Amniotic epithelial cell (primary cell): ENCODE measurements at regions not wholly inside any gene's neighbourhood (a gene's known extent, or its start where the extent isn't known, plus 50 kb on each side); places are given as distances from the start of the nearest gene placed in this dataset.
"Not testable (repeated sequence)": the region's sequence is repeated elsewhere in the genome, so short reads cannot be mapped to it uniquely, and the experiment has no call there.

Experiments used
- DNase-seq: peaks from one replicate; pipeline ENCODE4 v3.0.0-alpha.2; 2010; ENCODE audit warnings: low read depth

DNA sequence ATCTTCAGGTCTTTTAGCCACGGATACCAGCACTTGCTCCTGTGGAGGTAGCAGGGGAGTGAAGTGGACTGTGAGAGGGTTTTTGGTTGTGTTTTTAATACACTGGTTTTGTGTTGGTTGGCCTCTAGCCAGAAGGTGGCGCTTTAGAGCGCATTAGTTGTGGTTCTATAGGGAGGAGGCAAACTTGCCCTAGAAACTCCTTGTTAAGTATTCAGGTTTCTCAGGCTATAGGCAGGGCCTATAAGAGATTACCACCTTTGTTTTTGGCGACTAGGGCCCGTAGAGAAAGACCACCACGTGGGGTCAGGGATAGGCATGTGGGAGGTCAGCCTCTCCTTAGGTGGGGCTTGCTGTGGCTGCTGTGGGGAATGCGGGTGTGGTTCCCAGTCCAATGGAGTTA lies 221.6 kb upstream of the SPANXN4 start:
- peak; percentile 0 for DNase-seq

DNA sequence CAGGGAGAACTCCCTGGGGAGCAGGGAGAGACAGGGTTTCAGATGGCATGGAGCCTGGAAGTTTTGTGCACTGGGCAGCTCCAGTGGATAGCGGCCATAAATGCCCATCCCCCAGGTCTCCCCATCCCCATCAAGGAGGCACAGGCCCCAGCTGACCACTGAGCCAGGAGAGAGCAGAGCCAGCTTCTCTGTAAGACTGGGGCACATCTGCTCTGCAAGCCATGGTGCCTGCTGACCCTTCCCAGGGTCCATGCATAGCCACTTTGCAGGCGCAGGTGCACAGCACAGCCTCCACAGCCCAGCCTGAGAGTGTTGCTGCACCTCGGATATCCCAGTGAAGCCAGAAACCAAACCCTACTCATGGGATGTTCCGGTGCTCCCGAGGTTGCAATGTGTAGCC lies 206.3 kb upstream of the SPANXN4 start:
- DNase-seq, result no peak

DNA sequence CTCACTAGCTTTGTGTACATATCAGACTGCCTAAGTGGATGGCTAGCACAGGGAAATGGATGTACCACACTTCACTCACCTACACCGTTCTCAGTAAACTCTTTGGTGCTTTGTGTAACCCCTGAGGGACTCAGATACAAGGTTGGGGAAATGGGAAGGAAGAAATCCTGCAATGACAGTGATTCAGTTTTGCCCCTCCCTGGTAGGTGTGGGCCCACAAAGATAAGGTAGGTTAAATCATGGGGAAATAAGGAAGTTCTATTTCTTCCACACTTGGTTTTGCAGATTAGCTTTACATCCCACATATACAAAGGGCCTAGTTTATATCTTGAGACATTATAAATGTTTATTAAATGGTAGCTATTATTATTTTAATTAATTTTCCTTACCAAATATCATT lies 197.6 kb upstream of the SPANXN4 start:
- DNase-seq, result no peak

GRCh38 chrX:142831961-142832530 lies 193.7 kb upstream of the SPANXN4 start:
- DNase-seq, result peak; percentile 54

- DNase-seq, result no peak
These were observed 170.8 kb upstream of the SPANXN4 start for GRCh38 chrX:142854970-142855369.

GRCh38 chrX:142860944-142861343 lies 164.8 kb upstream of the SPANXN4 start:
- no peak for DNase-seq

DNA sequence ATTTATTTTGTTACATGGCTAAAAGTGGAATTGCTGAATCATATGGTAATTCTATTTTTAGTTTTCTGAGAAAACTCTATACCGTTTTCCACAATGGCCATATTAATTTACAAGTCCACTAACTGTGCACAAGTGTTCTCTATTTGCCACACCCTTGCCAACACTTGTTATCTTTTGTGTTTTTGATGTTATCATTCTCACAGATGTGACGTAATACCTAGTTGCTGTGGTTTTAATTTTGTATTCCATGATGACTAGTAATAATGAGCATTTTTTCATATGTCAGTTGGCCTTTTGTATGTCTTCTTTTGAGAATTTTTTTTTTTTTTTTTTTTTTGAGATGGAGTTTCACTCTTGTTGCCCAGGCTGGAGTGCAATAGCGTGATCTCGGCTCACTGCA lies 164.2 kb upstream of the SPANXN4 start:
- no peak for DNase-seq

GRCh38 chrX:142866247-142866646 lies 159.5 kb upstream of the SPANXN4 start:
- DNase-seq, result not testable (repeated sequence)

DNA sequence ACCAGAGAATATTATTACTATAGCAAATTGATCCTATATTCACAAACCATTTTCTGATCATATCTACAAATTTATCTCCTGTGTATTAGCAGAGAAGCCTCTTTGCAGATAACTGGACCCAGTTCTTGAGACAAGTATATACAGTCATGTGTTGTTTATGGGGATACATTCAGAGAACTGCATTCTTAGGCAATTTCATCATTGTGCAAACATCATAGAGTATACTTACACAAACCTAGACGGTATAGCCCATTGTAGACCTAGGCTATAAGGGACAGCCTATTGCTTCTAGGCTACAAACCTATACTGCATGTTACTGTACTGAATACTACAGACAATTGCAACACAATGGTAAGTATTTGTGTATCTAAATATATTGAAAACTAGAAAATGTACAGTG lies 152.5 kb upstream of the SPANXN4 start:
- DNase-seq, result no peak

DNA sequence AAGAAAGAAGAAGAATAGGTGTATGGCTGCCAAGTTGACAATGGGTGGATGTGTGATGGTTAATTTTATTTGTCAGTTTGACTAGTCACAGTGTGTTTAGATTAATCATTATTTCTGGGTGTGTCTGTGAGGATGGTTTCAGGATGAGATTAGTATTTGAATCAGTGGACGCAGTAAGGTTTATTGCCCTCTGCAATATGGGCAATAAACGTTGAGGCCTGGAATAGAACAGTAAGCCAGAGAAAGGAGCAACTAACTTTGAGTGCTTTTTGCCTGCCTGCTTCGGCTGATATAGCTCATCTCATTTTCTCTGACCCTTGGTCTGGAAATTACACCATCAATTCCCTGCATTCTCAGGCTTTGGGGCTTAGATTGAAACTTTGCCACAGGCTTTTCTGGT lies 140.8 kb upstream of the SPANXN4 start:
- no peak for DNase-seq

GRCh38 chrX:142891046-142891445 lies 134.7 kb upstream of the SPANXN4 start:
- DNase-seq, result no peak

- DNase-seq, result no peak
These were observed 127.6 kb upstream of the SPANXN4 start for GRCh38 chrX:142898164-142898563.

DNA sequence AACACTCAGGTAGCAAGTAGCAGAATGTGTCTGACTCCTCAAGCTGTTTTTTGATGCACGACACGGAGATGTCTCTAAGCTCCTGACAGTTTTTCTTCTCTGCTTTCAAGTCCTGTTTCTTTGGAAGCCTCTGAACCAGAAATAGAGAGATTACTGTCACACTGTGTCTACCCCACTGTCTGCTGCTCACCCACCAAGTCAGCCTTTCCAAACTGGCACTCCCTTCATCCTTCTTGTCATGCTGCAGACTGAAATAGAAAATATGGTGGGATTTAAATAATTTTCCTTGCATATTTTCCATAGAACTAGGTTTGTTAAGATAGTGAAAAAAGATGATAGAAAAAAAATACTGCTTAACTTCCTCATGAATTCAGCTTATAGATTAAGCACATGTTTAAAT lies 102.5 kb upstream of the SPANXN4 start:
- DNase-seq, result no peak

GRCh38 chrX:142938793-142939192 lies 86.9 kb upstream of the SPANXN4 start:
- no peak for DNase-seq

- not testable (repeated sequence) for DNase-seq
These were observed 53.5 kb upstream of the SPANXN4 start for GRCh38 chrX:142972147-142972809.
